GM21381 (cell line): ENCODE measurements at regions not wholly inside any gene's neighbourhood (a gene's known extent, or its start where the extent isn't known, plus 50 kb on each side); places are given as distances from the start of the nearest gene placed in this dataset.

Experiments used
- ATAC-seq: cut with Tn5 transposase; IDR thresholded peaks from one replicate; pipeline ENCODE4 v1.9.1; 2021; ENCODE audit warnings: mild to moderate bottlenecking, moderate library complexity; ENCODE audit not compliant: unreplicated experiment

DNA sequence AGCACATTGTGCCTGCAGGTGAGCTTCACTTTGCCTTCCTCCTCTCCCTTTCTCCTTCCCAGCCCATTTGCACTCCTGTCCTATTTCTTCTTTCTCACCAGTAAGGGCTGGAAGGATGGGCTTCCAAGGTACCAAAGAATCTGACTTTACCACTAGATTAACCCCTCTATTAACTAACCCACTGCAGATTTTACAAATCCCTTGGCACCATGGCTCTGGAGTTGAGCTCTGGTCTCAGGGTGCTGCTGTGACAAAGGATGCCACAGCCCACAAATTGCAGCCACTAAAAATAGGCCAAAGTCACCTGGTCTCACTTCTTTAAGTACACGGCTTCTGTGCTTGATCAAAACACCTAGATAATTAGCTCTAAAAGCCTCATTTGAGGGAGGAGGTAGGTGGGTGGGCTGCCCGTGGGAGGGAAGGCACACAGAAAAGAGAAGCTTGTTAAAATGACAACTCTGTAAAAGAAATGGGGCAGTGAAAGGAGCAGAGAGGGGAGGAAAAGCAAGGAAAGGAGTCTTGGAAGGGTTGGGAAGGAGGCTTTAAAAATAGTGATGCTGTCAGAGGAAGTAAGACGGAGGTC is 327.4 kb downstream of the DRD1 start:
- no peak for ATAC-seq

DNA sequence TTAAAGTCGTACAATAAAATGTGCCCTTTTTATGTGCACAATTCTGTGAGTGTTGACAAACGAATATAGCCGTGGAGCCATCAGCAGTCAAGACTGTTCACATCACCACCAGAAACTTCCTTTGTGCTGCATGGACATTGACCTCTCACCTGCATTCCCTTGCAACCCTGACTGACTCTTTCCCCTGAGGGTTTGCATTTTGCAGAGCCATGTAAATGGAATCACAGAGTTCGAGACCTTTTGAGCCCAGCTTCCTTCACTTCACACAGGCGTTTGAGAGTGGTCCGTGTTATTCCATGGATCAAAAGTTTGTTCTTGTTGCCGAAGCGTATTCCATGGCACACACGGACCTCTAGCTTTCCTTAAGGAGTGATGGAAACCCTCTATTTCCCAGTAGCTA is 328.2 kb downstream of the DRD1 start:
- no peak for ATAC-seq

DNA sequence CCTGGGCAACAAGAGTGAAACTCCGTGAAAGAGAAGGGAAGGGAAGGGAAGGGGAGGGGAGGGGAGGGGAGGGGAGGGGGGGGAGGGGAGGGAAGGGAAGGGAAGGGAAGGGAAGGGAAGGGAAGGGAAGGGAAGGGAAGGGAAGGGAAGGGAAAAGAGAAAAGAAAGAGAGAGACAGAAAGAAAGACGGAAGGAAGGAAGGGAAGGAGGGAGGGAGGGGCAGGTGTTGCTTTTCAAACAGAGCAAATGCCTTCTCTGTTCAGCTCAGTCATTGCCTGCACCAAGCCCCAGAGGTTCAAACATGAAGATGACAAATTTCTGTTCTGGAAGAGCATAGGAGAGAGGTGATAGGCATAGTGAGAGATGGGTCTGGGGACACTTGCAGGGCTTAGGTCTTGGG is 330.0 kb downstream of the DRD1 start:
- no peak for ATAC-seq

DNA sequence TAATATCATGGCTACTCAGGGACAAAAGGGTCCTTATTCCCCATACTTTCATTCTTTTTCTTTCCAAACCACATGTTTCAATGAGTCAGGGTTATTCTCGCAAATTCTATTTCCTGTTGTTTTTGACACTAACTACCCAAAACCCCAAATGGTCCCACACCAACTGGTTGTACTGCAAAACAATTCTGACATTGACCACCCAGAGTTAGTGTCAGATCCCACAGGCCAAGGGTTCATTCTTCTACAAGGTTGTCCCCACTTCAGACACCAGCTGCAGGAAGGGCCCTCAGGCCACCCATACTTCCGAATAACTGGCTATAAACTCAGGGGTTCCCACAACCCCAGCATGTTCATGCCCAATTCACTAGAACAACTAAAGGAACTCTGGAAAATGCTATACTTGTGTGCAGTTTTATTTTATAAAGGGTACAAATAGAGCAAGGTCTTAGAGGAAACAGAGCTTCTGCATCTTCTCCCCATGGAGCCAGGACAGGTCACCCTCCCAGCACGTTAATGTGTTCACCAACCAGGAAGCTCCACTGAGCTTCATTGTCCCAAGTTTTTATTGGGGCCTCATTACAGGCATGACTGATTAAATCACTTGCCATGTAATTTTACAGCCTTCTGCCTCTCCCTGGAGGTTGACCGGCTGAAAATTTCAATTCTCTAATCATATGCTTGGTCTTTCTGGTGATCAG is 334.8 kb downstream of the DRD1 start:
- no peak for ATAC-seq

DNA sequence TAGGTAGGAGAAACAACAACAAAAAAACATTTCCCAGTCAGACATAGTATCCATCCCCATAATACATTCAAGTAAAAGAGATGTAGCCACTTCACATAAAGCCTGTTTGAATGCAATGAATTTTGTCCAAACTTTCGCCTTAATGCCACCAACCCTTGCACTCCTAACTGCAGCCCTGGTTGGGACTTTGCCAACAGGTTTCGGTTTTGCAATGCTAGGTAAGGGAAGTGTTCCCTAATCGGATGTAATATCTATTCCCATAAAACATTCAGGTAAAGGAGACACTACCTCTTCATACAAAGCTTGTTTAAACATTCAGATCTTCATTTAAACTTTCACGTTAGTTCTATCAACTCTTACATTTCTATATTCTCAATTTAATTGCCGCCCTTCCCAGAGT is 336.1 kb downstream of the DRD1 start:
- no peak for ATAC-seq

DNA sequence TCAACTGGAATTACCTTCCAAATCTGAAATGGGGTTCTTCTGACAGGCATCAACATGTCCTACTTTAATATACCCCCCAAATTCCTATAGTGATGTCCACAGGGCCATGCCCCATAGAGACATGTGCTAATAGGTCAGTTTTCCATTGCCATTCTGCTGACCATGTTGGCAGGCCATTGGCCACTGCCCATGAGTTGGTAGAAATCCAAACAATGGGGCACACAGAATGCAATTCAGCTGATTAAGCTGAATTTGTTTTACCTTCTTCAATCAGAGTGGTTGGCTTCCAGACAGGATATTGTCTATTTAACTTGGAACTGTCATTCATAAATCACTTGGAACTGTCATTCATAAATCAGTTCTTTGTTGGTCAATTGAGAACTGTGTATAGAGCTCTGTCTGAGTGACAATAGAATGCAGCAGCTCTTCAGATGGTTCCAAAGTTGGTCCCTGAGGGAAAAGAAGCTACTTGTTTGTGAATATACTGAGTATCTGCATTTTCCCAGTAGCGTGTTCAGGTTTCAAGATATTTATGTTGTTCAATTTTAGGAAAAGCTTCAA is 336.9 kb downstream of the DRD1 start:
- ATAC-seq, result no peak

DNA sequence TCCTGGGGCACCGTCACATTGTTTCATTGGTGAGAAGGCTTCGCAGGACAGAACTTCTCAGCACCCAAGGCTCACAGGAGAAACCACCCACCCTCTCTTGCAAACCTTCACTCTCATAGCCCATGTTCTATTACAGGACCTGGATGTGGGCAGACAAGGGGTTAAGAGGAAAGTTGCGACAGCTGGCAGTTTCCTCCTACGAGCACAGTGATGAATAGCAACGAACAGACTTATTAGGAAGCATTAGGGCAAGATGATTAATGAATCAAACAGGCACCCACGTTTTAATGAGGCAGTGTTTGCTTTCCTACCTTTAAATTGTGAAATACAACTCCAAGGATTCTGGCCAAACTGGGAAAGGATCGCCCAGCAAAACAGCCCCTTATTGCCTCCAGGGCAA is 339.3 kb downstream of the DRD1 start:
- ATAC-seq, result no peak

DNA sequence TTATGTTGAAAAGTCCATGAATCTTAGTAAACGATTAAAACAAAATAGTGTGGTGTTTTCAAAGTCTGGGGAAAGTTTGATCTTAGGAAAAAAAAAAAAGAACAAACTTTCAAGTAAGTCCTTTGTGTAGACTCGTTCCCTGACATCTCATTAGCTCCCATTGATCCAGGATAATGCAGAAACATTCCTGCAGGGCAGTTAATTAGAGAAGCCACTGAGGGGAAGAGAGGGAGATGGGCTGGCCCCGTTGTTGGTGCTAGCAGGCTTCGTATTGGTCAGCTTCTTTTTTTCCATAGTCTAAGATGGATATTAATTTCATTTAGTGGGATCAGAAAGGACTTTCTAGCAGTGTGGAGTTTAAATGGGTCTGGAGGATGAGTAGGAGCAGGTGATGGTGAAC is 340.2 kb downstream of the DRD1 start:
- ATAC-seq, result no peak

DNA sequence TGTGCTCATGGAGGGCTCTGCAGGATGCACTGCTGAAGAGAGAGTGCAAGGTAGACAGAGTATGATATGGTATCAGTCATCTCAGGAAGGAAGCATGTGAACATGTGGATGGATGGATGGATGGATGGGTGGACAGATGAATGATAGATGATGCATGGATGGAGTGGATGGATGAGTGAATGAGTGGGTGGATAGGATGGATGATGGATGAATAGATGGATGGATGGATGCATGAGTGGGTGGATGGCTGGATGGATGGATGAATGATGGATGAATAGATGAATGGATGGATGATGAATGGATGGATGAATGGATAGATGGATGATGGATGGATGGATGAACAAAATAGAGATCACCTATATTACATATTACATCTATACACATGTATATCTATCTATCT is 341.3 kb downstream of the DRD1 start:
- ATAC-seq, result no peak

DNA sequence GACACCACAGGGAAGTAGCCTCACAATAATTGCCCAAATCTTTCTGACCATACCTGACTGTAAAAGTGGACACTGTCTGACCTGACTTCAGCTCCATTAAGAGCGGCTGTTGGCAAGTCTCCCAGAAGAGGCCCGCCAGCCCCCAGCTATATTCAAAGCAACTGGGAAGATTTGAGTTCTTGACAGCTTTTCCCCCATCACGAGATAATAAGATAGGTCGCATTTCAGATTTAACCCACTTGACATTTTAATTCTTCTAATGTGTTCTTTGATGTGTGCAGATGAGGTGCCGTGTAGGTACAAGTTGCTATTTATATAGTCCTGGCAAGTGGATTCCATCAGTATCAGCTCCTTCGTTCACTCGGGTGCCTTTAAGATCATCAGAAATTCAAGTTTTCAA is 345.7 kb downstream of the DRD1 start:
- ATAC-seq, result no peak

DNA sequence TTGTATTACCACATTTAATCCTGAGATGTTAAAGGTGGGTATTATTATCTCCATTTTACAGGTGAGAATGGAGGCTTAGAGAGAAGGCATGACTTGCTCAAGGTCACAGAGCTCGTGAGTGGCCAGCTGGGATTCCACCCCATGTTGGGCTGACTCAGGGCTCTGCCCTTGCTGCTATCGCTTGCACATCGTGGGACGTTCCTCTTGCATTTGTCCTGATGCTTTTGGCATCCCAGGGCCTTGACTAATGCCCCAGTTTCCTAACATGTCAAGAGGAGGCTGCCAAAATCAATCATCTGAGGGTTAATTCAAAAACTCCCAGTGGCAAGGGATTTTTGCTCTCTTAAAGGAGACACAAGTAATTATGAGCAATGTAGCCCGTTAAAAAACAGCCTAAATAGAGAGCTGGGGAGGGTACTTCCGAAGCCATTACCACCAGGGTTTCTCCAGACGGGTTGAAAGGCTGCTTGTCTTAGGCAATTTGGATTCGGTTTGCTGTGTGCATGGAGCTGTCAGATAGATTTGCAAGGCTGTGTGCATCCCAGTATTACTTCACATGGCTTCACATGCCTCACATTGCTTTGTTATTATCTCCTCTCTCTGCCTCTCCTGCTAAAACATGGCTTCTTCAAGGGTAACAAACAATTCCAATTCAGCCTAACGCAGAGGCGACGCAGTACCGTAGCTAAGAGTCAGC is 347.4 kb downstream of the DRD1 start:
- no peak for ATAC-seq

DNA sequence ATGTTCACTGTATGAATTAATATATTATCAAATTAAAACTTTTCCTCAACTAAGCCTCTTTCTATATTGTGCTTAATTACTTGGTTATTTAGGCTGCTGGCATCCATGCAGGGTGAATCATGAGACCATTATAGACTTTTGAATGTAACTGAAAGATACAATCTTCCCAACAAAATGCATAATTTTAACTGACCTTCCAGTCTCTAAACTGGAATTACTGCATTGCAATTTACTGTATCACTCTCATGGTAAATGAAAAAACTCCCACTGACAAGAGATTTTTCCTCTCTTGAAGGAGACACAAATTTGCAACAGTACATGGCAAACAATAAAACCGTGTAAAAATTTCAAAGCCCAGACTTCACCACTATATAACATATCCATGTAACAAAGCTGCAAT is 349.5 kb downstream of the DRD1 start:
- no peak for ATAC-seq

DNA sequence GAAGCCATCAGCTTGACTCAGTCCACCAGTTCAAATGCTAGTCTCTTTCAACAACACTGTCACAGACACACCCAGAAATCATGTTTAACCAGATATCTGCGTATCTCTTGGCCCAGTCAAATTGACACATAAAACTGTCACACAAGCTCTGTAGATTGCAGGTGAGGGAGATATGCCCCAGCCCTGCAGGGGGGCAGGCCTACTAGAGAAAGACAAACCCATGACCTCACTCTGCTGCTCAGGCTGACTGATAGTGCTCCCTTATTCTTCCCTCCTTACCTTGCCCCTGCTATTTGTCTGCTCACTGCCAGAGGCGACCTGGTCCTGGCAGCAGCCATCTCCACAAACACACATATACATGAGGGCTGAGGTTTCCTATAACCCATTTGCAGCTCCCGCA is 351.3 kb downstream of the DRD1 start:
- ATAC-seq, result no peak

DNA sequence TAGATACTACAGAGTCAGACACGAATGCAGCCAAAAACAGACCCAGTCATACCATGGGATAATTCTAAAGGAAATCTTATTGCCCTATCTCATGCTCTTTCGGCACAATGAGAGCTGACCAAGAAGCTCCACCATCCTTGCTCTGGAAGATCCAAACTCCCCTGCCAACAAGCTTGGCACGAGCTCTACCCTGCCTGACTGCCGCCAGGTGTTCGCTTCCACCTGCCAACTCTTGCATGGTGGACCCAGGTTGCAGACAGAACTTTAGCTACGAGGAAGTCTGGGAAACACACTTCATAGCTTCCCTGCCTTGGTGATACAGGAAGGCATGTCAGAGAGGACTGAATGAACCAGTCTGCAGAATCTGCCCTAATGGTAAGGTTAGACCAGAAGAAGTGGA is 355.0 kb downstream of the DRD1 start:
- no peak for ATAC-seq

DNA sequence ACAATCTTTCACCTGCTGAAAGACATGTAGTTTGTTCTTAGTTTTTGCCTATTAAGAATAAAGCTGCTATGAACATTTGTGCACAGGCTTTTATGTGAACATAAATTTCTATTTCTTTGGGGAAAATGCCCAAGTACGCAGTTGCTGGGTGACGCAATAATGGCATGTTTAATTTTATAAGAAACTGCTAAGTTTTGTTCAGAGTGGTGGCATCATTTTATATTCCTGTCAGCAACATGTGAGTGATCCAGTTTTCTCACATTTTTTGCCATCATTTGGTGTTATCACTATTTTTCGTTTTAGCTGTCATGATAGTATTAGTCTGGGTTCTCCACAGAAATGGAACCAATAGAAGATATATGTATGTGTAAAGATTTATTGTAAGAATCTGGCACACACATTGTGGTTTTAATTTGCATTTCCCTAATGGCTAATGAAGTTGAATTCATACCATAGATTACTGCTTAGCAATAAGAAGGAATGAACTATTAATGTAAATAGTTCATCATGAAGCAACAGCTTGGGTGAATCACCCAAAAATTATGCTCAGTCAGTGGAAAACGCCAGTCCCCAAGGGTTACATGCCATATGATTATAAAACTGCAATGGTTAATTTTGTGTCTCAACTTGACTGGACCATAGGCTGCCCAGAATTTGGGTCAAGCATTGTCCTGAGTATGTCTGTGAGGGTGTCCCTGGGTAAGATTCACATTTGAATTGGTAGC is 358.6 kb downstream of the MSX2 start:
- ATAC-seq, result no peak

DNA sequence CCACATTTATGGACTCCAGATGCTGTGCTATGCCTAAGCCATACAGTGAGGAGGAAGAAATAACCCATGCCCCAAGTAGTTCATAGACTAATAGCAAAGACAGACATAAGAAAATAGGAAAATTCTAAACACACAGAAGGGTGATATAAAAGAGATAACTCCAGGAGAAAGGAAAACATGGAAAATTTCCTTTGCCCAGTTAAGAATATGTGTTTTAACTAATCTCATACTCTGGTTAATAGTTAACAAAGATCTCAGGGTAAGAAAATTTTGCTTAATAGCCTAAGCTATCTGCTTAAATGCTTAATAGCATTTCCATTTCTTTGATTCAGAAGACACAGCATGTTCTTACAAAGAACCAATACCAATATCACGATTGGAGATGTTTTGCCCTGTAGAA is 358.0 kb downstream of the MSX2 start:
- no peak for ATAC-seq

DNA sequence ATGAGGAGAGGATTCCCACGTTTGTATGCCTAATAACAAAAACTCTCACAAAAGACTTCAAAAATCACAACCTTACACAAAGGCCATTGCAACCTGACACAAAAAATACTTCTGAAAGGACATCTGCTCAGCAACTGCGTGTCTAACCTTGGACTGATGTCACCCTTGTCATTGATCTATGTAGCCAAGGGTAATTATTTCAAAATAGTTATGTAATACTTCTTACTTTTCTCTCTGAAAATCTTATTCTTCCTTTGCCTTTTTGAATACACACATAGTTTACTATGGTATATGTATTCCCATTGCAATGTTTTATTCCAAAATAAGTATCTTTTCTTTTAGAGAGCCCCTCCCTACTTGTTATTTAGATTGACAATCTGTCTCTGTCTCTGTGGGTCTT is 355.3 kb downstream of the MSX2 start:
- no peak for ATAC-seq

DNA sequence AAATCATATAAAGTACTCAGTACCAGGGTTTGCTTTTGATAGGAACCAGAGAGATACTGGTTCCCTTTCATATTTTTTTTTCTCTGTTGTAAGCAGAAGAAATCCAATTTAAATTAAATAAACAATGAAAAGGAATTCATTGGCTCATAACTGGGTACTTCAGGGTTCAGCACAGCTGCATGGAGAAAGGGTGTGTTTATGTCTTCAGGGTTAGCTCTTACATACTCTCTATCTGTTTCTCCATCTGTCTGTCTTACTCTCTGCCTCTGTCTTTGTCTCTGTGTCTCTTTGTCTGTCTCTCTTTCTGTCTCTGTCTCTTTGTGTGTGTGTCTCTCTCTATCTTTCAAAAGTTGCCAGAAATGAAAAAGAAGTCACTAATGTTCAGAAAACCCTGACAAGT is 345.9 kb downstream of the MSX2 start:
- ATAC-seq, result no peak

DNA sequence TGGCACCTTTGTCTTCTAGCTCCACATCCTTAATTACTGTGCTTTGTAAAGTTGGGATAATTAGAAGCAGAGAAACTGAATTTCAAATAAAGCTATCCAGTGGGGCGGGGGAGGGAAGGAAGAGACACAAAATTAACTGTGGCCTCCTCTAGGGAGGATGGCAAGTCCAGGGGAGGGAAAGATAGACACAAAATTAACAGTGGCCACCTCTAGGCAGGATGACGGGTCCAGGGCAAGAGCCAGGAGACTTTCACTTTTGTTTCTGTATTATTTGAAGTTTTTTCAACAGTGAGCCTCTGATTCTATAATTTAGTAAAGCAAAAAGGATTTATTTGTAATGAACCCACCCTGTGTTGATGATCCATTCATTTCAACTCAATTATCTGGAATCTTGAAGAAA is 335.9 kb downstream of the MSX2 start:
- no peak for ATAC-seq

DNA sequence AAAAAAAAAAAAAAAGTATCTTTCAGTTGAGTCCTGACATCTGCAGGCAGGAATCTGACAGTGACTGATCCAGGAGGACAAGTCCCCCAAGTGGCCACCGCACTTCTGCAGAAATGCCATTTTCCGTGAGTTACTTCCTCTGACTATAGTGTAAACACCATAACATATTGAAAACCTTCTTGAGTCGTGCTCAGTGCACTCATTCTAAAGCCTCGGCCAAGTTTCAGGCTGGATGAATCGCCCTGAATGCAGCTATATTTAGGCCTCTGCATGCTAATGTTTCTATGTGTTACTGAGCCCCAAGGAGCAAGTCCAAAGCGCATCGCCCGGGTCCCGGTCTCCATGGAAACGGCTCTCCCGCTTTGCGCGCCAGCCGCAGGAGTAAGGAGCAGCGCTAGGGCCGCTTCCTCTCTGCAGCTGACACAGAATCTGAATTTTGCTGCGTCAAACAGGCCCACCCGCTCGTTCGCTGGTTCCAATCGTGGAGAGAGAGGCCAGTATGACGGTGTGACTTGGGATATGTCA is 335.4 kb downstream of the MSX2 start:
- ATAC-seq, result no peak

DNA sequence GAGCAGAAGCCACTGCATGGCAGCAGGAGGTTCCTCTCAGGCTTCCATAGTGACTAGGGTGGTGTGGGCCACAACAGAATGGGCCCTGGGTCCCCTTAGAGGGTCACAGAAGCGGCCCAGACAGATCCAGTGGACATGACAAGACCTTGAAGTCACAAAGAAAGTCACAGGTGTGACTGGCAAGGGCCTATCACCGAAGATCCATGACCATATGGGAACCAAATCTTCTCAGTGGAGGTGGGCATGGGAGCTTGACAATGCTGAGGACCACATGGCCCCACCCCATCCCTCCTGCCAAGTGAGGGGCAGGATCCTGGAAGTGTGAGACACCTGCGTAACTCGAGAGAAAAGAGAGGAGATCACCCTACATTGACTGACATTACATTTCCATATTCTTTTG is 332.4 kb downstream of the MSX2 start:
- ATAC-seq, result no peak
